GM18499 (cell line): ENCODE measurements at regions not wholly inside any gene's neighbourhood (a gene's known extent, or its start where the extent isn't known, plus 50 kb on each side); places are given as distances from the start of the nearest gene placed in this dataset.
"Not testable (repeated sequence)": the region's sequence is repeated elsewhere in the genome, so short reads cannot be mapped to it uniquely, and the experiment has no call there.

Experiments used
- ATAC-seq: cut with Tn5 transposase; IDR thresholded peaks from one replicate; pipeline ENCODE4 v1.9.1; 2021; ENCODE audit warnings: moderate number of reproducible peaks; ENCODE audit not compliant: insufficient read depth, unreplicated experiment

DNA sequence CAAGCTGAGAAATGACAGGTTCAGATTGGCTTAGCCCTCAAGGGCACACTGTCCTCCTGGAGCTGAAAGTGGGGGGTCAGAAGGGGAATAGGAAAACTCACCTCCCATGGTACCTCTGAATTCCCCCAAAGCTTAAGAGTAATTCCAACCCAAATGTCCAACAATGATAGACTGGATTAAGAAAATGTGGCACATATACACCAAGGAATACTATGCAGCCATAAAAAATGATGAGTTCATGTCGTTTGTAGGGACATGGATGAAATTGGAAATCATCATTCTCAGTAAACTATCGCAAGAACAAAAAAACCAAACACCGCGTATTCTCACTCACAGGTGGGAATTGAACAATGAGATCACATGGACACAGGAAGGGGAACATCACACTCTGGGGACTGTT, 173.6 kb upstream of the PDE10A start:
- ATAC-seq: not testable (repeated sequence)

DNA sequence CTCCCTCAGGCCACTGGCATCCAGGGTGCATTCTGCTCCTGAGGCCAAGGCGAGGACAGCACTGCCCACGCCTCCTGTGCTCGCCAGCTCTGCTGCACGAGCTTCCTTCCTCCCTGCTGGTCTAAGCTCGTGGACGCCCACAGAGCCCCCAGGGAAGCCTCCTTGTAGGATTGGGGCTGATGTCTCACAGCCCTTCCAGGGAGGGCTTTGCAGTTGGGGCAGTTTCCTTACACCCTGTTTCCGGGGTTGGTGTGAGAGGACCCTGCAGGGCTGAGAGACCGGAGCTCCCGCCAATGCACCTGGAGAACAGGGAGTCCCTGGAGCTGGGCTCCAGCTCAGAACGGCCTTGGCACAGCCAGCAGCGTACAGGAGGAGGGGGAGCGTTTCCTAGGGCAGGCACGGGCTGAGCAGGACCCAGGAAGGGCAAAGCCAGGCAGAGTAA, 172.4 kb upstream of the PDE10A start:
- no peak for ATAC-seq

DNA sequence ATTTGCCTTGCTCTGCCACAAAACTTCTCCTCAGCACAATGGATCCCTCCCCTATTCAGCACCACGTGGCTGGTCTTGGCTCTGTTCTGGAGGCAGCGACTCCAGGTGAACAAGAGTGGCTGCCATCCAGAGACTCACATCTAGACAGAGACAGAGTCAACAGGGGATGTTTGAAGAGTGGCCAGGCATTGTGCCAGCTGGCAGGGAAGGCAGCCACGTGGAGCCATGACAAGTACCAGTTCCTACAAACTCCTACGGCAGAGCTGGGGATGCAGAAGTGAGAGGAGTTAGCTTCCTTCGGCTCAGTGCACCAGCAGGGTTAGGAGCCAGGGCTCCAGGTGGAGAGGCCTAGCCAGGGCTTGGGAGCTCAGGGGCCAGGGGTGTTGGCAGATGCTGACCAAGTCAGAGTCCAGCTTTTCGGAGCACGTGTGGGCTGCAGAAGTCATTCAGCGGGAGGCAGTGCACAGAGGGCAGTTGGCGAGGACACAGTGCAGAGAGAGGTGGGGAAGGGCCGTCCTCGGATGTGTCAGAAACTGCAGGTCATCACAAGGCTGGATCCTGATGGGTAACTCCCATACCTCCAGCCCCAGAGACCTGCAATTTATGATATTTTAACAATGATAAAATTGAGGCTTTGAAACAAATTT, 171.7 kb upstream of the PDE10A start:
- no peak for ATAC-seq

DNA sequence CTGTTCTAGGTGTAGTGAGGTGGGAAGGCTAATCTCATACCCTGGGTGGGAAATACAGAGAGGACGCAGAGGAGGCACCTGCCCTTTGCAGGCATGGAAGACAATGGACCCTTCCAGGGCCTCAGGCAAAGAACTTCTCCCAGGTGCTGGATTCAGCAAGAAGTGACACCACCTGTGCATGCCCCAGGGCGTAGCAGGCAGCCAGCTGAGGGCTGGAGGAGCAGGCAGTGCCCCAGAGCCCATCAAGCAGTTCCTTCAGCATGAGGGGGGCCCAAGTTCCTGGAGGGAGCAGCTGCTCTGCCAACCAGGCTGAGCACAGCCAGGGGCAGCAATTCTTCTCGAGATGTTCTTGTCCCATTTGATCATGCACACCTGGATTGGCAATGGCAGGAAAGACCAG, 170.3 kb upstream of the PDE10A start:
- no peak for ATAC-seq

DNA sequence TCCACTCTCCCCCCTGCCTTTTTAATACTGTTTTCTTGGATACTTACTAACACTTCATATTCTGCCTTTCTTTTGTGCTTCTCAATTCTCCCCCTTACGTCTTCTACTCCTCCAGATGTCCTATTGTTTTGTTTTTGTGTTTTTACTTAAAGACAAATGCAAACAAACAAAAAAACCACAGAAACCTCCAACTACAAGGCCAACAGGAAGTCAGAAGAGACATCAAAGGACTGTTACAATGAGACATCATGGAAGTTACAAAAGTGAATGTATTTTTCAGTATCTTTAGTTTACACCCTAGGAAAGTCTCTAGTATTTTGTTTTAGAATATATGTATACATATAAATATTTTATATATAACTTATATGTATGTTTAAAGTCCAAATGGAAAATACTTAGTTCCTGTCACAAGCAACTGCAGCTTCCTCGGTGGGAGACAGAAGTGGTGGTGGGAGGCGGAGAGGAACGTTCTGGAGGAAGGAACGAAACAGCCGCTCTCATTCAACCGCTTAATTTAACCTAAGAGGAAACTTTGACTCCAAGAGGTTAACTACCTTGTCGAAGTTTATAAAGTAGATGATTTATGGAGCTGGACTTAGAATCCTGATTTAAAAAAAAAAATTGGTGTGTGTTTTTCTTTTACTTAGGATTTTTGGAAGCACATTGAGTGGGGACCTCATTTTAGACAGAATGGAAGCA, 168.9 kb upstream of the PDE10A start:
- ATAC-seq: no peak

DNA sequence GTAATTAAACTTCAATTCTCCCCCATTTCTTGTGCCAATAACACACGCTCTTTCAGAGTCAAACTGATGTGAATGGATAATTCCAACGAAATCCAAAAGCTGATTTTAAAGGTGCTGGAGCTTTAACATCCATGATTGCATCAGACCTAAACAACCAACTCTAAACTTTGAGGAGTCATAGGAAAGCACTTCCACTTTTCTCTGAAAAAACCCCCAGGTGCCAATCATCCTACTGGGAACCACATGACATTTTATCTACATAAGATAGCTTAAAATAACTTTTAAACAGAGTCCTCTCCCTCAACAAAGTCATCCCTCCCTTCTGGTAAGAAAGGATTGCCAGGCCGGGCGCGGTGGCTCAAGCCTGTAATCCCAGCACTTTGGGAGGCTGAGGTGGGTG, 167.7 kb upstream of the PDE10A start:
- no peak for ATAC-seq

DNA sequence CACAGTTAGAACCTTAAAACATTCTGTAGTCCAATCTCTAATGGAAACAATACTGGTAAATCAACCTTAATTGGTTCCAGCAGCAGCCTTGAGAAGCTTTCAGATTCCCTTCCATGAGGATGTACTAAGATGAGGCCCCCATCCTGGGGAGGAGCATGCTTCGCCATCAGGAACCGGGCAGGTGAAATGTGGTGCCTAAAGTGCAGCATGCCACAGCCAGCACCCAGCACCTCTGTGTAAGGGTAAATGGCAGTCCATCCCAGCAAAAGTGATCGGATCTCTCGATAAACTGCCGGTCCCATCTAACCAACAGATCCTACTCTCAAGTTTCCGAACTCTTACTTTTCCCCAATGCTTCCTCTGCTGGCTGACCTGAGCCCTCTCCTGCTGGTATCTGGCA, 166.3 kb upstream of the PDE10A start:
- no peak for ATAC-seq

DNA sequence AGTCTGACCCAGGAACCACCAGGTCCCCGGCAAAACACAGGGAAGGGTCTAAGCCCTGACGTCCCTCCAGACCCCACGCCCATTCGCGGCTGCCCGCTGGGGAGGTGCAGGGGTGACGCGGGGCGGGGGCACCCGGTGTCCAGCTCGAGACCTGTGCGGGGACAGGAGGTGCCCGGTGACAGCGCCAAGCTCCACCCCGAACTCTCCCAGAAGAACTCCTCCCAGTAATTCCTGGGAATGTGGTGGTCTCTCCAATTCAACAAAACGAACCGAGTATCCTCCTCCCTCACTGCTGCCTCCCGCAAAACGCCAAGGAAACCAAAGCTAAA, 164.1 kb upstream of the PDE10A start:
- no peak for ATAC-seq

DNA sequence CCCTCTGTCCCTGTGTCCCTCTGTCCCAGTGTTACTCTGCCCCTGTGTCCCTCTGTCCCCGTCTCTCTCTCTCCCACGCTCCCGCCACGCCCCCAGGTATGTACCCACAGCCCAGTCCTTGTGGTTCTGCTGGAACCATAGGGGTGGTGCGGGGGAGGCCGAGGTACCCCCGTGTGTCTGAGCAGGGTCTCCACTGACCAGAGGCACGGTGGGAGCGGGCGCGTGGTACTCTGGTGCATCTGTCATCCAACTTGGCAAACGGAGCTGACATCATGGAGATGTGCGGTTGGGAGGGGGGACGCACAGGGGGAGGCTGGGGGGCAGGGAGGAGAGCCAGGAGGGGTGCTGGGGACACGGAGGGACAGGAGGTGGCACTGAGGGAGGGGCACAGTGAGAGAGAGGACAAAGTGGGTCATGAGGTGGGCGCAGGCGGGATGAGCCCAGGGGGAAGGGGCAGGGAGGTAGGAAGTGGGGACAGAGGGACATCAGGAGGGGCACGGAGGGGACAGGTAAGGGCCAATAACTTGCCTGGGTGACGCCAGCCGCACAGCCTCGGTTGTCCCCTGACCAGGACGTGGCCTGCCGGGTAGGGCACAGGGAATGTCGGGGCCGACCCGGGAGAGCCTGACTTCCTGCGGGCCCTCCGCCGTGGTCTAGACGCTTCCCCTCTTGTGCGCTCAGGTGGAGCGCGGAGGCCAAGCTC, 163.6 kb upstream of the PDE10A start:
- no peak for ATAC-seq

DNA sequence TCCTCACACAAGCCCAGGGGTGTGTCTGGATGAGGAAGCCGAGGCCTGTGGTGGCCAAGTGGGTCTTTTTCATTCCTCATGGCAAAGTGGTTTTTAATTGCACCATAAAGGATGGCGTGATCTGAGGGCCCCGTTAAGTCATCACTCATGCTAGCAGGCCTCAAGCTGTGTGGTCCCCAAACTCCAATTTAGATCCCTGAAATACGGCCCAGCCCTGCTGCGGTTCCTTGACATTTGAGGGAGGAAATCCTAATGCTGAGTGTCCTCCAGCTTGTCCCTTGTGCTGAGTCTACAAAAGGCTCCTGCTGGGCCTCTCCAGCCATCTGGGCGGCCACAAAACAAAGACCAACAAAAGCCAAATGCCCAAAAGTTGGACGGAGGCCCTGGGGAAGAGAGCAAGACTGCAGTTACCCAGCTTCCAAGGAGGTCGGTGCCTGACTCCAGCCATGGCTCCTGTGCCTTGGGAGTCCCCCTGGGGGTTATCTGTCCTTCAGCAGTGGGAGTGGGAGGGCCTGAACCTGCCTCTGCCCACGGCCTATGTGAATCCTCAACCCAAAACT, 162.3 kb upstream of the PDE10A start:
- no peak for ATAC-seq

DNA sequence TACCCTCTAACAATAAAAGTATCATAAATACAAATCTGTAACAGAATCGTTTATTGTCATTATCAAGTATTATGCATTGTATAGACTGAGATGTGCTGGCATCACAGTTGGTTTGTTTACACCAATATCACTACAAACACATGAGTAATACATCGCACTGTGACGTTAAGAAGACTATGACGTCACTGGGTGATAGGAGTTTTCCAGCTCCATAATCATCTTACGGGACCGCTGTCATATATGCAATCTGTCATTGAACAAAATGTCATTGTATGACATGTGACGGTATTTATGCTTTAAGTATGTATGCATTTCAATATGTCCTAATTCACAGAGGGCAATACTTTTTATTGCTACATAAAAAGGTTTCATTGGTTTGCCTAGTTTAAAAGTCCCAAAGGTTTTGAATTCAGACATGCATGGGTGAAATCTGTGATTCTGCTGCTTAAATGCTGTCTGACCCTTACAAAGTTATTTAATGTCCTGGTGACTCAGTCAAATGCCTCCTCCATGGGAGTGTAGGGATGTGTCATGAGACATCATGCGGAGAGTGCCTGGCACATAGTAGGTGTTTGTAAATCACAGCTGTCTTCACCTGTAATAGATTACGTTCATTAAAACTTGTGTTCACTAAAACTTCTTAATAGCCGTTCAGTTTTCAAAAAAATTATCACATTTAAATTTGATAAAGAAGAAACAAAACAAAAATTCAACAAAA, 160.7 kb upstream of the PDE10A start:
- no peak for ATAC-seq

DNA sequence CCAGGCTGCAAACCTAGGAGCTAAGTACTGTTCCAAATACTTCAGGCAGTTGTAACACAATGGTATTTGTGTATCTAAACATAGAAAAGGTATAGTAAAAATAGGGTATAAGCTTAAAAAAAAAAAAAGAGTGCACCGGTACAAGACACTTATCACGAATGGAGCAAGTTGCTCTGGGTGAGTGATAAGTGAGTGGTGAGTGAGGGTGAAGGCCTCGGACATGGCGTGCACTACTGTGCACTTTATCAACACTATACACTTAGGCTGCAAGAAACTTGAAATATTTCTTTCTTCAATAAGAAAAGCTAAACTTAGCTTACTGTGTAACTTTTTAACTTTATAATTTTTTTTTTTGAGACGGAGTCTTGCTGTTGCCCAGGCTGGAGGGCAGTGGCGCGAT, 159.5 kb upstream of the PDE10A start:
- no peak for ATAC-seq

DNA sequence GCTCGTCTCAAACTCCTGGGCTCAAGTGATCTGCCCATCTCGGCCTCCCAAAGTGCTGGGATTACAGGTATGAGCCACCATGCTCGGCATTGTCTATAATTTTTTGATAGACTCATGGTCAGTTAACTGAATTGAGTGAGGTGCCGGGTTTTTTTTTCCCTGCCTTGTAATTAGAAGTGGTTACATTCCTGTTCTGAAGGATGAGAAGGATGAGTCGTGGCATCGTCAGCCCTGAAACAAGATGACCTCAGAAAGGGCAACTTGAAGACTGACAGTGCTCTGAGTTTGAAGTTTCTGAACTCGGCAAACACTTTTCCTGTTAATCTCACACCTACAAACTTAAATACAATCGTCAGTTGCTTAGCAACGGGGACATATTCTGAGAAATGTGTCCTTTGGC, 158.7 kb upstream of the PDE10A start:
- ATAC-seq: no peak

DNA sequence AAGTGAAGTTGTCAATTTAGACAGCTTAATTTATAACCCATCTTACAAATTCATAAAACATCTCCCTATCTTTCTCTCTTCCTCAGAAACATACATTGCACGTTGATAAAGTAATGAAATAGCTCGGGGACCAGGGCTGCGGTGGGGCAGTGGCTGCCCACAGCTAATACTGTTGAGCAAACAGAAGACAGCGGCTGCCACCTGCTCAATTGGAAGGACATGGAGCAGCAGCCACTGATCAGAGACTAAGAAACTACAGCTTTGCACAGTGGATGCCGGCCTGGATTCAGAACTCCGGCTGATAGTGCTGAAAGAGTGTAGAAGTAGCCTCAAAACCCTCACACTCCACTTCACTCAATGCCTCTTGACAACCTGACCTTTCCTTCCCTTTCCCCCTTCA, 157.9 kb upstream of the PDE10A start:
- no peak for ATAC-seq

DNA sequence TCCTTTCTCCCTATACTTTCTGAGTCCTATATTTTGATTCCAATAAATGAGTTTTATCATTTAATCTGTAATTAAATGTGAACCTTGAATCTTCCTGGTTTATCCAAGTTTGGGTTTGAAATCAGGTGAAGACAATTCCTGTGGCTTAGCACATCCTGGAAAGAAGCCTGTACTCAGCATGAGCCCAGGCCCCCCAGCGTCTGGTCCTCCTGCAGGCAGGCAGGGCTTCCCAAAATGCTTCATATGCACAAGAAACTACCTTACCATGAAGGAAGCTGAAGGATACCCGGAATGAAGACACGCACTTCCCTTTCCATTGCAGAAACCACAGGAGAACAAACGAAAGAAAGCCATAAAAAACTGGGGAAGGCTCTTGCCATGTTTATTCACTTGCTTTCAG, 157.4 kb upstream of the PDE10A start:
- ATAC-seq: no peak

DNA sequence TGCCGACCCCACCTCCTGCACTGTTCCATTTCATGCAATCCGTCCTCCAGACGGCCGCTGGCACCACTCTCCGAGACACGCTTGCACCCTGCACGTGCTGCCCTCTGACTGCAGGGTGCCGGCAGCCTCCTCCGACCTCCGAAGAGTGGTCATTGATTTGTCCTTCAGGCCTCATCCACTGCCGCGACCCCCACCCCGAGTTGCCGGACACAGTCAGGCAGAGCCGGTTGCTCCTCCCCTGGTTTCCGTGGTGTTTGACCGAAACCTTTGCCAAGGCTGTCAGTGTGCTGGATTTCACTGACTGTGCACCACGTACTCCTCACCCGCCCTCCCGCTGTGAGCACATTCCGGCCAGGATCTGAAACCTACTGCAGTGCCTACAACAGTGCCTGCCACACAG, 156.4 kb upstream of the PDE10A start:
- no peak for ATAC-seq

DNA sequence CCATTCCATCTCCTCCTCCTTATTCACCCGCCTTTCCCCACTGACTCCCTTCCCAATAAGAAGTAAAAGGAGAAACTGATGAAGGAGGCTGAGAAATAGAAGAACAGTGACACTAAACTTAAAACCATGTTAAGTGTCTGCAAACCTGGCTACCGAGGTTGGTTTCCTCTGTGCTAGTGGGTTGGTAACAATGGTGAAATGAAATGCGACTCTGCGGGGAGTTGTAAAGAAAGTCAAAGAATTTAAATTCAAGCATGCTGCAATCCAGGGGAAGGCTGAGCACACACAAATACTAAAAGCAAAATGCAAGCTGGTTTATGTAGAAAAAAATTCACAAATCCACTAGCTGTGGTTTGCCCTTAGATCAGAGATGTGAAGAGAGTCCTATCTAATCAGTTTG, 155.2 kb upstream of the PDE10A start:
- no peak for ATAC-seq

DNA sequence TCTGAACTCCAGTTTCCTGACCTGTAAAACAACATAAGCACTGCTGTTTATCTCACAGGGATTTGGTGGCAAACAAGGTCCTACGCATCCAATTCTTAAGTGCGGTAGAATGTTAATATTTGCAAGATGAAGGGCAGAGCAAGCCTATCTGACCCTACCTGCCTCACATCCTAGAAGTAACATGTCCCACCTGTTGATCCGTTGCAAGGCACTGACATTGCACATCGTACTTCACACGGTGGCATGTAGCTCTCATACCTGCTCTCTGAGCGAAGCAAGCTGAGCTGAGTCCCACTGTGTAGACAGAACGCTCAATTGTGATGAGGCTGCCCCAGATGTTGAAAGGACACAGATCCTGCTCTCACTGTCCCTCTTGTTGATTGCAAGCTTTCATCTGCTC, 154.7 kb upstream of the PDE10A start:
- ATAC-seq: no peak

DNA sequence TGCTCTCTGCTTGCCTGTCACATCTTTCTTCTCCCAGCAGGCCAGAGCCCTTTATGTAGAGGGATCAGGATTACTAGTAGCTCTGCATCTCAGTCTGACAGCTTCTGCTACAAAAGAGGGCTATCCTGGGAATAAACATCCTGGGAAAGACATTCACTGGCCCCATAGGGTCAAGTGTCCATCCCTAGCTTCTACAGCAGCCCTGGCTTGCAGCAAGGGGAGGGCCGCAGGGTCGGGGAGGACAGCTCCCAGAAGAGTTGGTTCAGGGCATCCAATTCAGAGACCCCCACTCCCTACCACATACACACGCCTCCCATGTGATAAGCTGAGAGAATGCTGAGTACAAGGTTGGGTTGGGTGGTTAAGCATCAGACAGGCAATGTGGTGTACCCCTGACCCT, 154.1 kb upstream of the PDE10A start:
- no peak for ATAC-seq

DNA sequence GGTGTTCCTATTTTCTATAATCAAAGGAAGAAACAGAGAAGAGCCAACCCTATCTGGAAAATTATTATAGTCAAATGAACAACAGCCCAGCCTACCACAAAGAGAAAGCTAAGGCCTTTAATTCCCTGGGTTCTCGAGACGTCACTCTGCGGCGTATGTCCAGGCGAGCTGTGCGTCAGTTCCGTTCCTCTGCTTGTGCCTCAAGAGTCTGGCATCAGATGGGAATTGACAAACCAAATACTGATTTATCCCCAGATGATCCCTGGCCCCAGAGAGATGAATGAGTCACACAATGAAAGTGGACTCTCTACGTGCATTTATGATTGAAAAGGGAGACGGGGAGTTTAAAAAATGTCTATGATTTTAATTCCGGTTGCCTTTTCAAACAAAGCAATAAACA, 151.6 kb upstream of the PDE10A start:
- no peak for ATAC-seq

DNA sequence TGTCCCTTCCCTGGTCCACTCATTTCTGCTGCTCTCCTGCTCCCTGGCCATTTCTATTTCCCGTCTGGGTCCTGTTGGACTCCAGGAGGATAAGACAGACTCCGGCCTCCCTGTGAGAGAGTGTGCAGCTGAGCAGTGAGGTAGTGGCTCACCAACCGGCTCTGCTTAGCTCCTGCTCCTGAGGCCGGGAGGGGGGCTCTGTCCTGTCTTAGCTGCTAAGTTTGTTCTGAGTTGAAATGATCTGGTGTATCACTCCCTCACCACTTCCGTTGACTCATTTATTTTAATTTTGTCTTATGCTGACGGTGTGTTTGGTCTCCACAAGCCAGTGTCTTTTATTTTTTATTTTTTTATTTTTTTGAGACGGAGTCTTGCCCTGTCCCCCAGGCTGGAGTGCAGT, 148.5 kb upstream of the PDE10A start:
- no peak for ATAC-seq
